GM18519 (cell line): ENCODE measurements at regions not wholly inside any gene's neighbourhood (a gene's known extent, or its start where the extent isn't known, plus 50 kb on each side); places are given as distances from the start of the nearest gene placed in this dataset.
"Not testable (repeated sequence)": the region's sequence is repeated elsewhere in the genome, so short reads cannot be mapped to it uniquely, and the experiment has no call there.

Experiments
- ATAC-seq: cut with Tn5 transposase; IDR thresholded peaks from one replicate; pipeline ENCODE4 v1.9.1; 2021; ENCODE audit warnings: mild to moderate bottlenecking, moderate library complexity; ENCODE audit not compliant: unreplicated experiment, low FRiP score

DNA sequence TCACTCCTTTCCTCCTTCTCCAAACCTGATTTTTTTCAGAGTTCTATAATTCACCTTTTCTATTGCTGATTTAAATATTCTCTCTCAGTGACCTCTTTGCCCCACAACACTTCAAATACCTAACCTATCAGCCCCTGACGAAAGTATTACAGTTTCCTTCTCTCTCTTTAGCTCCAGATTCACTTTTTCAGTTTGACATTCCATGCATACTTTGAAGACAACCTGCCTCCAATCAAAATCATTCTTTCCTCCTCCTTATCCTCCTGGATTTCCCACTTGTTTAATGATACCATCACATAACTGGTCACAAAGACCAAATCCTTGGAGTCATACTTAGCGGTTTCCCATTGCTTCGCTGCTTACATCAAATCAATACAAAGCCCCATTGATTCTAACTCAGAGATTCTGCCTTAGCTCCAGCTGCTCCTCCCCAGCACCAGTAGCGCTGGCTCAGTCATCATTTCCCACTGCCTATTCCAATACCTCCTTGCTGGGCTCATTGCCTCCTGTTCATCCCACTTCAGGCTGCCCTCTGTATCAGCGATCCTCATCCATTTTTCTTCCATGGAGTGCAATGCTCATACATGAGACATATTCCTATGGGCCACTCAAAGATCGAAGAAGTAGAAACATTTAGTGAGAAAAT is 240.1 kb downstream of the ZNF92 start:
- not testable (repeated sequence) for ATAC-seq

DNA sequence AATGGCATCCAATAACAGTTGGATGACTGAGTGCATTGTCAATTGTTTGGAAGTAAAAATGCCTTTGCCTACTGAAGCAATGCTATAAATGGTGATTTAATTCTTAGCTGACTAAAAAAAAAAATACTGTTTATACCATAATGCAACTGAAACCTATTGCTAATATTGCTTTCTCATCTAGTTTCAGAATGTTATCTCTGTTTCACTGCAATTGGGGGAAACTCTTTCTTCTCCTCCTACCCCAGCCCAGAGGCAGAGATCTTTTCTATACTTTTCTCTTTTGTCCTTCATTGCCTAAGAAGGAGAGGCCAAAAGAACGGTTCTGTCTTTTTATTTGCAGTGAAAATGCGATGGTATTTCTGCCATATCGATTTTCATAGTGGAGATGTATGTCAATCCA is 242.5 kb downstream of the ZNF92 start:
- not testable (repeated sequence) for ATAC-seq

DNA sequence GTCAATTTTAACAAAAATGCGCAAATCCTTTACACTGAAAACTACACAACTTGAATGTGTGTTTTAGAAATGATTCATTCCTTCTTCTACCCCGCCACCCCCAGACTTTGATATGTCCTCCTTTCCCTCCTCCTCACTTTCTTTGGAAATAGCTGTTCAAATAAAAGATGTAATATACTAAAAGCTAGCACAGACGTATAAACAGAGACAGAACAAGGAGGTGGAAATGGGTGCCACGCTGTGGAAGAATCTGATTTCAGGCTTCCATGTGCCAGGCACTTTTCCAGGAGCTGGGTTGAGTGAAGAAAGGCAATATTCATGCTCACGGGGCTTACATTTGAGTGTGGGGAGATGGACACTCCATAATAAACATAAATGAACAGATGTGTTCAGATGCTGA is 246.6 kb downstream of the ZNF92 start:
- ATAC-seq: not testable (repeated sequence)

DNA sequence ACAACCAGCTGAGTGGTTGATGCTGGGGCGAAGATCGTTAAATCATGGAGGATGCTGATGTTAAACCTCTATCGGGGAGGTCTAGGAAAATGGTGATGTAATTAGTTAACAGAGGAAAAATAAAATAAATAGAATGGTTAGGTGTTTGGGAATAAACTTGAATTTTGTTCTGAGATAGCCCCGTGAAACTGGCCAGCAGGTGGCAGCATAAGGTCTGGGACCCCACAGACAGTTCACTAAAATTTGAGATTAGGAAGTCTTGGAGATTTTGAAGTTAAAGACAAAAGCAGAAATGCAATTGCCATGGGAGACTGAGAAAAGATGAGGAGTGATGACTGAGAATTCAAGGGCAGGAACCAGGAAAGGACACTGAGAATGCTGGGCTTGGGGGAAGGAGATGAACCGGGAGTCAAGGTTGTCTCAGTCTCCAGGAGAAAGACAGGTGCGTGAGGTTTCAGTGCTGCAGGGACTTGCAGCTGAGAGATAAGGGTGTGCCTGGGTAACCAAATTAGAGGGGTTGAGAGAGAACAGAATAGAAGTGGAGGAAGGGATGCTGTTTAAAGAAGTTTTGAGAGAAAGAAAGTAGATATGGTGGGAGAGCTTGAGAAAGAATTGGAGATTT is 248.0 kb downstream of the ZNF92 start:
- ATAC-seq: not testable (repeated sequence)

DNA sequence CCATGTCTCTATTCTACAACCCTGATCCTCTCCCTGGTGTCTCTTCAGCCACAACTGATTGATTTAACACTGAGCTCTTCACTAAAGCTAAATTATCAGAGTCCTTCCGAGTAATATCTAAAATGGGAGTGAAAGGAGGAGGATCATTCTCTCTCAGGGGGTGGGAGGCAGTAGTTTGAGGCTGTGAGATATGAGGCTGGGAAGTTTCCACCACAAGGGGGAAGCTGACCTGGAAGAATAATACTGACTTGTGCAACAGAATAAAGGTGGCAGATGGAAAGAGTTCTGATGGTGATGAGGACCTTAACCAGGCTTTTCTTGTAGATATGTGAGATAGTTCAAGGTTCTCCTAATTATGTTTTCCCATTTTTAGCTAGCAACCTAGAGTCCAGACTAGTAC is 241.6 kb upstream of the VKORC1L1 start:
- ATAC-seq: not testable (repeated sequence)

DNA sequence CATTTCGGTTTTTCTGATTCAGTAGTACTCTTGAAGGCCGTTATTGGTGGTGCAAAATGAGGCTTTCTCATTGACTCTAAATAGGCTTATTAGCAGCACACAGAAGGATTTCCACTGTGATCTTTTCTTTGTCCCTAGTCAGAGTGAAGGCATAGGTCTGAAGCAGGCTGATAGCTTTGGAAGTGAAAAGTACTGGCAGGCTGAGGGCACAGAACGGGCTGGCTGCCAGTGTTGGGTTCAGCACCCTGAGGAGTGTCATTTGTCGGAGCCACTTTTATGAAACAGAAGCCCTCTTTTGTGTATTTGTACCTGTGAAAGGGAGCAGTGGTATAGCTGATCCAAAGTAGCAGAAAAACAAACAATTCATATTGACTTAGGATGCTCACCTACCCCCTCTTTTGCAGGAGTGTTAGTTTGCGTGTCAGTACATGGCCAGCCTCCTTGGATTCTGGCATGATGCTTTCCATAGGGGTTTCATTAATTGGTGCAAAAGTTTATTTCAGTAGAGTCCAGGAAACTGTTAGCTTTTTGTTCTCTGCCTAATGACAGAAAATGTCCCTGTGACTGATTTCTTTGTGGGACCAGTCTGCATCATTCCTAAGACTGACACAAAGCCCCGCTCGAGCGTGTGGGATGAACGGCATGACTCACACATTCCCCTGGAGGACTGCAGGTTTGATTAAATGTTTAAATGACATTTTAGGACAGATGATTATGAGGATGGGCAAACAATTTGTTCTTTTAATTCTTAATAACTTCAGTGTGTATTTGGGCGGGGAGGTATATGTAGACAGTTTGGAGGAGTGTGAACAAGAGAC is 239.1 kb upstream of the VKORC1L1 start:
- not testable (repeated sequence) for ATAC-seq

DNA sequence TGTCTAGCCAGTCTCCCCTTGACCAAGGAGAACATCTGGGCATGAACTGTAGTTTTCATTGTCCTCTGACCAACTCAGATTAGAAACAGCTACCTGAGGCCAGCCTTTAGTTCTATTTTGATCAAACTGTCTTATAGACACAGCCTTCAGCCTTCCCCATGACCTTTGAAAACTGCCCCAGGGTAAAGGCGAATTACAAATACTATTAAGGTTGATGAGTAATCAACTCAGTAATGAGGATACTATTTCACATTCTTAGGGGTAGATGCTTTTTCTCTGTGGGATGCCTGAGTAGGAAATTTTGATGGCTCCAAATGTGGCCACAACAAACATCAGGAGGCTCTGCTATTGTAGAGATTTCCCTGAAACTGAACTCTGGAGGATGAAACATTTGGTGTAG is 234.0 kb upstream of the VKORC1L1 start:
- not testable (repeated sequence) for ATAC-seq

DNA sequence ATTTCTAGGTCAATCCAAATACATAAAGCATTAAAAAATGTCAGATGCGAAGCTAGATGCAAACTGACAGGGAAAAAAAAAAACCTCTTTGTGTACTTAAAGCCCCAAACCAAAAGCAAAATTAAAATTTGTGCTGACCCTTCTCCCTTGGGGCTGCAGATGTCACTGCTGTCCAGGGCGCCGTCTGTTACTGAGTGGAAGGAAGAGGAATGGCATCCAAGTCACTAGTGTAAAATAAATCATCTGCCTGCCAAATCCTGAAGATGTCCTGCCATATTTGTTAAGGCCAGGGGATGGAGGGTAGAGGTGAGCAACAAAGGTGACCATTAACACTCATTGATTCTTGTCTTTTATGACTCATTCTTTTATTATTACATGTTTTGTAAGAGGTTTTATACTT is 233.2 kb upstream of the VKORC1L1 start:
- ATAC-seq: not testable (repeated sequence)

DNA sequence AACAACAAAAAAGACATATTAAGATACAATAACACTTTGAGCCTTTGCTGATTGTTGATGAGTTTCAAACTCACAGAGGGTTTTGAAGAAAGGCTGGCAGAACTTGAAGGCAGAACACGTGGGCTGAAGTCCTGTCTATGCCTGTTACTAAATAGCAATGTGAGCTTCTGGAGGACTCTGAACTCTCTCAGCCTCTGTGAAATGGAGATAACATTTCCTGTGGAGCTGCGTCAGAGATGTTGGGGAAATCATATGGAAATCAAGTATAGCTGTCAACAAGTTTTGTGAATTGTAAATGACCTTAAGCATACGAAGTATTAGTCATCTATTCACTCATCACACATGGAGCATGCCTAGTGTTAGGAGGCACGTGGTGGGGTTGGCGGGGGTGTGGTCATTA is 229.4 kb upstream of the VKORC1L1 start:
- not testable (repeated sequence) for ATAC-seq

DNA sequence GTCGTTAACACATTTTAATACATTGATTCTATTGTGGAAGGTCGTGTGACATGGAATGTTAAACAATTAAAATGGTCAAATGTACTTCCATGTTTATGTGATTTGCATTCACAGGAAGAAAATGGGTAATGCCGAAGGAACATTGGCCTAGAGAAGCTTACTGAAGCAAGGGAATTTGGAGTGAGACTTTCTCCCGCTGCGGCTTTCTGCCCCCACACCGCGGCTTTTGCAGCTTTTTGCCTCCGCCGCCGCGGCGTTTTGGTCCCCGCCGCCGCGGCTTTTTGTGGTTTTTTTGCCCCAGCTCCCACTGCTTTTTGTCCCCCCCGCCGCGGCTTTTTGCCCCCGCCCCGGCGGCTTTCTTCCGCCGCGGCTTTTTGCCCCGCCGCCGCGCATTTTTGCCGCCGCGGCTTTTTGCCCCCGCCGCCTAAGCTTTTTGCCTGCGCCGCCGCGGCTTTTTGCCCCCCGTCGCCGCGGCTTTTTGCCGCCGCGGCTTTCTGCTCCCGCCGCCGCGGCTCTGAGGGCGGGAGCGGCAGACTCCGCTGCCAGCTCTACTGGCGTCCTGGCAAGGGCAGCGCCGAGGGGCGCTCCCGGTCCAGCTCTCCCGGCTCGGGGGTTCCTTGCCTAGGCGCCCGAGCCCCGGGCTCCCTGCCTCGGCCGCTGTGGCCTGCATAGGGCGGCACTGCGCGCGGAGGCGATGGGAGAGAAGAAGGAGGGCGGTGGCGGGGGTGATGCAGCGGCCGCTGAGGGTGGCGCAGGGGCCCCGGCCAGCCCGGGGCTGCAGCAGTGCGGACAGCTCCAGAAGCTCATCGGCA is 225.5 kb upstream of the VKORC1L1 start:
- not testable (repeated sequence) for ATAC-seq

DNA sequence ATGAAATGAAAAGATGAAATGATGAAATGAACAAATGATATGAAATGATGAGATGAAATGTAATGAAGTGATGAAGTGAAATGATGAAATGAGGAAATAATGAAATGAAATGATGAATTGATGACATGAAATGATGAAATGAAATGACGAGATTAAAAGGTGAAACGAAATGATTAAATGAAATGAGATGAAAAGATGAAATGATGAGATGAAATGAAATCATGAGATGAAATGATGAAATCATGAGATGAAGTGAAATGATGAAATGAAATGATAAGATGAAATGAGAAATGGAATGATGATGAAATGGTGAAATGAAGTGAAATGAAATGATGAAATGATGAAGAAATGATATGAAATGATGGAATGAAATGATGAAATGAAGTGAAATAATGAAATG is 221.7 kb upstream of the VKORC1L1 start:
- ATAC-seq: not testable (repeated sequence)

DNA sequence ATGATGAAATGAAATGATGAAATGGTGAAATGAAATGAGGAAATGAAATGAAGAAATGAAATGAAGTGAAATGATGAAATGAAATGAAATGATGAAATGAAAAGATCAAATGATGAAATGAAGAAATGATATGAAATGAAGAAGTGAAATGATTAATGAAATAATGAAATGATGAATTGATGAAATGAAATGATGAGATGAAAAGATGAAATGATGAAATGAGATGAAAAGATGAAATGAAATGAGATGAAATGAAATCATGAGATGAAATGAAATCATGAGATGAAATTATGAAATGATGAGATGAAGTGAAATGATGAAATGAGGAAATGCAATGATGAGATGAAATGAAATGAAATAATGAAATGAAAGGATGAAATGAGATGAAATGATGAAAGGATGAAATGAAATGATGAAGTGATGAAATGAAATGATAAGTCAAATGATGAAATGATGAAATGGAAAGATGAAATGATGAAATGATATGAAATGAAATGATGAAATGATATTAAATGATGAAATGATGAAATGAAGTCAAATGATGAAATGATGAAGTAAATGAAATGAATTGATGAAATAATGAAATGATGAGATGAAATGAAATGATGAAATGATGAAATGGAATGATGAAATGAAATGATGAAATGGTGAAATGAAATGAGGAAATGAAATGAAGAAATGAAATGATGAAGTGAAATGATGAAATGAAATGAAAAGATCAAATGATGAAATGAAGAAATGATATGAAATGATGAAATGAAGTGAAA is 220.9 kb upstream of the VKORC1L1 start:
- ATAC-seq: not testable (repeated sequence)

DNA sequence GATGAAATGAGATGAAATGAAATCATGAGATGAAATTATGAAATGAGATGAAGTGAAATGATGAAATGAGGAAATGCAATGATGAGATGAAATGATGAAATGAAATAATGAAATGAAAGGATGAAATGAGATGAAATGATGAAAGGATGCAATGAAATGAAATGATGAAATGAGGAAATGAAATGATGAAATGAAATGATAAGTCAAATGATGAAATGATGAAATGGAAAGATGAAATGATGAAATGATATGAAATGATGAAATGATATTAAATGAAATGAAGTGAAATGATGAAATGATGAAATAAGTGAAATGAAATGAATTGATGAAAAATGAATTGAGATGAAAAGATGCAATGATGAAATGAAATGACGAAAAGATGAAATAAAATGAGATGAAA is 220.2 kb upstream of the VKORC1L1 start:
- not testable (repeated sequence) for ATAC-seq

DNA sequence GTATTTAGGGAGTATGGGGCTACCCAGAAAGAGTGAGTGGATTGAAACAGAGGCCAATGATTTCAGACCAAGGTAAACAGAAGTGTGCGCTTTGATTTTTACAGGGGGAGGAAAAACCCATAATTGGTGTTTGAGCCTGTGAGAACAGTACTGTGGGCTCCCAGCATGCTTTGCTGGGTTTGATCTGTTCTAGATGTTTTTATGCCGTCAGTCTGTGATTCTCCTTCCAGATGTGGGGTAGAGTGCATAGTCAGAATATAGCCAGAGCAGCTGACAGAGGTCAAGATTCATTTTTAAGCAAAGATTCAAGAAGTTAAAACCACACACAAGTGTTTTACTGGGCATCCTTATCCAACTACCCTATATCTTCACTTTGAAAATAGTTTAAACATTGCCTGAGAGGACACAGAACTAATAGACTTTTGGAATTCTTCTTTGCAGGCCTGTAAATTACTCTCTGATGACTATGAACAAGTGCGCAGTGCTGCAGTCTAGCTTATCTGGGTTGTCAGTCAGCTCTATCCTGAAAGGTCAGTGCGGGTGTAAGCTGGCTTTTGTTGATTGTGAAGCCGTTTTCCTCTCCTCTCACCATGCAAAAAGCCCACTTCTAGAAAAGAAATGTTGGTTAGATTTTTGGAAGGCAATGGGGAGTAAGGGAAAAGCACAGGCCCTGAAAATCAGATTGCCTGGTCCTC is 216.2 kb upstream of the VKORC1L1 start:
- ATAC-seq: not testable (repeated sequence)

DNA sequence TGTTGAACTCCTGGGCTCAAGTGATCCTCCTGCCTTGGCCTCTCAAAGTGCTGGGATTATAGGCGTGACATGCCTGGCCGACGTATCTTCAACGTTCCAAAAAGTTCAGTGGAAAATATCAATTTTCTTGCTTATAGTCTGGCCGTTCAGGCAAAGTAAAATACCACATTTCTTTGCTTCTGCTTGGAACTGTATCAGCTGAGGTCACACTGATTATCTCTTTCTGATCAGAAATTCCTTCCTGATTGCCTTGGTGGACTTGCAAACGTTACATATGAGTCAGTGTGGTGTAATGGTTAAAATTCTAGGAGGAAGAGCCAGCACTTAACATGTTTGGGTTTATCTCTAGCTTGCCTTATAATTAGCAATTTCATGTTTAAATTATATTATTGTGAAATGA is 189.5 kb upstream of the VKORC1L1 start:
- not testable (repeated sequence) for ATAC-seq

DNA sequence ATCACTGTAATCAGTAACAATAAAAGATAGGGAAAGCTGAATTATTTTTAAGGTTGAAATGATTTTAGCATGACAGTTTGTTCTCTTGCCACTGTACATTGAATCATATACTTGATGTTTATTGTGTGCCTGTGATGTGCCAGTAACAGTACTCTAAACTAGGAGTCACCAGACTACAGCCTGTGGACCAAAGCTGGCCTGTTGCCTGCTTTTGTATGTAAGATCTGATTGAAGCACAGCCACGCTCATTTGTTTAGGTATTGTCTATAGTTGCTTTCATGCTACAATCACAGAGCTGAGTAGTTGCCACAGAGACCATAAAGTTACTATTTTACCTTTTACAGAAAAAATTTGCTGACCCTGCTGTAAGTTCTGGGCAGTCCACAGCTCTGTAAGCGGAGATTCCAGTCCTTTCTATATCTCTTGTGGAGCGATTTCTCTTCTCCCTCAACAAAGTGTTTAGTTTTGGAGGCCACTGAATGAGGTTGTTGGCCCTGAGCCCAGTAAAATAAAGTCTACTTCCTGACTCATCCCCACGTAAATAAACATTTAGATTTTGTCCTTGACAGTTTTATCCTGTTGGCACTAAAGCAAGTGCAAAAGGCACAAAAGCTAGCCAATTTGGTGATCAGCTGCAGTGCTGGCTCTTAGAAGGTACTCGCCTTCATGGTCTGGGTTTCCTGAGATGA is 173.7 kb upstream of the VKORC1L1 start:
- ATAC-seq: not testable (repeated sequence)

DNA sequence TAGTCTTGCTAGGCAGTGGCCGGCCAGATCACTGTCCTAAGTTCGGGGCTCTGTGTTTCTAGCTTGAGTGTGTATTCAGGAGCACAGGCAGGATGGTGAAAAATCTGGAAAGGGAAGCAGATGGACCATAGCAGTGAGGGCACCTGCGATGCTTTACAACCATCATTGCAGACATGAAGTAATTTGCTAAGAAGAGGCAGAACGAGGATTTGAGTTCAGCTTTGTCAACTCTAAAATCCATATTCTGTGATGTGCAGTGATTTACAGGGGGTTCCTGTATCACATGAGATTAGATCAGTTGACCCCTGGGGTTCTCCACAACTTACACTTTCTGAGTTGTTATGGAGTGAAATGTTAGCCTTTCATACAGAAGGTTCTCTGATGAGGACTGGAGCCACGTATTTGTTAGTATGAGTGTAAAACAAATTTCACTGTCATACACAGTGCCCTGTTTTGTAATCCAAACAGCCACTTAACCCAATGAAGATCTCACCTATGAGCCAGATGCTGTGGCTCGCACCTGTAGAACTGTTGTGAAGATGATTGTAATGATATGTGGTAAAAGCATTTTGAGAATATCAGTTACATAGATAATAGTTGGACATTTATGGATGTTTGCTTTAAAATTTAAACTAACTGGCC is 173.0 kb upstream of the VKORC1L1 start:
- ATAC-seq: not testable (repeated sequence)

DNA sequence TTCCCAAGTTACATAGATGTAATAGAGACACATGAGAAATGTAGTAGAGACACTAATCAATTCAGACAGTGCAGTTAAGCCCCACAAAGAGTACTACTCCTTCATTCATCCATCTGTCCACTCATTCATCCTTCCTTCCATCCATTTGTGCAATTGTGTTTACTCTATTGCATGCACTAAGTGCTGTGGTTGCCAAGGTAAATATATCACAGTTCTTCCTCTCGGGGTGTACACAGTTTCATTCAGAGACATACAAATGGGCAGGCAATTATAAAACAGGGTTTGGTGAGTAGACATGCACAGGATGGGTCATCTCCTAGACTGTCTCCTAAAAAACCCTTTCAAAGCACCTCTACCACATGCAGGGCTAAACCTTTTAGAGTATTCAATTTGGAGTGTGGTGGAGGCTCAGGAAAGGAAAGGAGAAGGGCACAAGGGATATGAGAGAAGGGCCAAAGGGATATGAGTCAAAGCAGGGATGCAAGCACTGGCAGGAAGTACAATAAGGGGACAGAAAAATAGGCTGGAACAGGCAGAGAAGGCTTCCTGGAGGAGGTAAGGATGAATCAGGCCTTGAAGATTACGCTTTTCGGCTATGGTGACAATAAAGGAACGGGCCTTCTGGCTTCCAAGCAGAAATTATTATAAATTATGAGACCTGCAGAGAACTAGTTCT is 153.6 kb upstream of the VKORC1L1 start:
- not testable (repeated sequence) for ATAC-seq
